Trophoblast cell (in vitro differentiated cells and primary cell): ENCODE measurements at regions not wholly inside any gene's neighbourhood (a gene's known extent, or its start where the extent isn't known, plus 50 kb on each side); places are given as distances from the start of the nearest gene placed in this dataset.

Experiments
- DNase-seq, 2 donors: peaks; one replicate each; pipeline ENCODE4 v3.0.0-alpha.2; 2016
- H2AFZ ChIP-seq: 2 replicates; pipeline ENCODE4 v1.6.1; 2013; ENCODE audit warnings: low read length, moderate library complexity, mild to moderate bottlenecking; ENCODE audit not compliant: insufficient read depth, poor library complexity
- H2AK5ac ChIP-seq: 2 replicates; pipeline ENCODE4 v1.6.1; 2013; ENCODE audit warnings: mild to moderate bottlenecking, low read length
- H2BK120ac ChIP-seq: 2 replicates; pipeline ENCODE4 v1.6.1; 2013; ENCODE audit warnings: low read length, mild to moderate bottlenecking, moderate library complexity; ENCODE audit not compliant: insufficient read depth, poor library complexity
- H2BK12ac ChIP-seq: 2 replicates; pipeline ENCODE4 v1.6.1; 2013; ENCODE audit warnings: mild to moderate bottlenecking, low read length, moderate library complexity
- H2BK5ac ChIP-seq: 2 replicates; pipeline ENCODE4 v1.6.1; 2013; ENCODE audit warnings: low read length, low read depth, moderate library complexity, mild to moderate bottlenecking; ENCODE audit not compliant: poor library complexity
- H3K14ac ChIP-seq: 2 replicates; pipeline ENCODE4 v1.6.1; 2013; ENCODE audit warnings: mild to moderate bottlenecking, low read length
- H3K18ac ChIP-seq: 2 replicates; pipeline ENCODE4 v1.6.1; 2013; ENCODE audit warnings: mild to moderate bottlenecking, low read length
- H3K23ac ChIP-seq: 2 replicates; pipeline ENCODE4 v1.6.1; 2013; ENCODE audit warnings: low read length
- H3K27ac ChIP-seq: 2 replicates; pipeline ENCODE4 v1.5.1; 2013; ENCODE audit warnings: low read depth, mild to moderate bottlenecking, inconsistent platforms, low read length, moderate library complexity
- H3K27me3 ChIP-seq: 2 replicates; pipeline ENCODE4 v1.6.1; 2013; ENCODE audit warnings: inconsistent platforms, mild to moderate bottlenecking, low read length, moderate library complexity; ENCODE audit not compliant: insufficient read depth
- H3K36me3 ChIP-seq, 2 experiments: 1 replicate in 1 of 2; 2 replicates in 1 of 2; pipeline ENCODE4 v1.6.1; 2013; ENCODE audit warnings: low read length in 2 of 2, mild to moderate bottlenecking in 2 of 2, moderate library complexity in 1 of 2; ENCODE audit not compliant: insufficient read depth in 2 of 2, control insufficient read depth in 1 of 2
- H3K4ac ChIP-seq: 2 replicates; pipeline ENCODE4 v1.6.1; 2013; ENCODE audit warnings: low read depth, mild to moderate bottlenecking, low read length, moderate library complexity
- H3K4me1 ChIP-seq, 2 experiments: 1 replicate in 1 of 2; 2 replicates in 1 of 2; pipeline ENCODE4 v1.6.1; 2013; ENCODE audit warnings: low read length in 2 of 2, mild to moderate bottlenecking in 2 of 2, moderate library complexity in 1 of 2; ENCODE audit not compliant: insufficient read depth in 2 of 2, control insufficient read depth in 1 of 2
- H3K4me2 ChIP-seq: 2 replicates; pipeline ENCODE4 v1.6.1; 2013; ENCODE audit warnings: inconsistent platforms, mild to moderate bottlenecking, low read length, moderate library complexity
- H3K4me3 ChIP-seq: 2 replicates; pipeline ENCODE4 v1.5.1; 2013; ENCODE audit warnings: mild to moderate bottlenecking, low read depth, low read length, inconsistent platforms
- H3K79me1 ChIP-seq: one replicate; pipeline ENCODE4 v1.6.1; 2013; ENCODE audit warnings: low read length
- H3K79me2 ChIP-seq: 2 replicates; pipeline ENCODE4 v1.6.1; 2013; ENCODE audit warnings: low read length, mild to moderate bottlenecking; ENCODE audit not compliant: control insufficient read depth, insufficient read depth, poor library complexity
- H3K9ac ChIP-seq: 2 replicates; pipeline ENCODE4 v1.6.1; 2013; ENCODE audit warnings: mild to moderate bottlenecking, low read length
- H3K9me3 ChIP-seq: 2 replicates; pipeline ENCODE4 v1.6.1; 2013; ENCODE audit warnings: low read depth, mild to moderate bottlenecking, control low read depth, inconsistent platforms, low read length; ENCODE audit not compliant: insufficient read depth
- H4K12ac ChIP-seq: 2 replicates; pipeline ENCODE4 v1.6.1; 2013; ENCODE audit warnings: low read depth, mild to moderate bottlenecking, low read length, moderate library complexity
- H4K8ac ChIP-seq: 2 replicates; pipeline ENCODE4 v1.6.1; 2013; ENCODE audit warnings: low read depth, mild to moderate bottlenecking, low read length, moderate library complexity
- H4K91ac ChIP-seq: one replicate; pipeline ENCODE4 v1.6.1; 2013; ENCODE audit warnings: low read depth, mild to moderate bottlenecking, low read length, moderate library complexity
- WGBS: extraction: QIAGEN DNeasy Blood & Tissue Kit; methylation state at CpG from one replicate; pipeline ENCODE4 v1.1.7; 2013; ENCODE audit warnings: missing lambda C conversion rate; ENCODE audit not compliant: insufficient read length, insufficient coverage; ENCODE audit errors: extremely low coverage; 5-methylcytosine and 5-hydroxymethylcytosine counted together

- Histone ChIP-seq H3K27ac (no peak overlapping the region), H3K4ac (no peak overlapping the region)
Measured at GRCh38 chr3:10637342-10637741, 132.0 kb upstream of the ATP2B2 start.

GRCh38 chr3:10638466-10638865 lies 133.1 kb upstream of the ATP2B2 start:
- Histone ChIP-seq H3K9ac (no peak overlapping the region), H2BK120ac (no peak overlapping the region), H2AK5ac (no peak overlapping the region), H3K27ac (no peak overlapping the region), H3K18ac (no peak overlapping the region), H2BK12ac (no peak overlapping the region), H3K4ac (no peak overlapping the region), H4K12ac (no peak overlapping the region), H4K8ac (no peak overlapping the region), H3K4me2 (no peak overlapping the region), H3K4me1 (no peaks in the 10 kb centered on the region), H3K4me3 (no peak overlapping the region), H4K91ac (no peak overlapping the region), H3K79me1 (no peaks in the 10 kb centered on the region), H3K36me3 (no peaks in the 10 kb centered on the region), H3K27me3 (no peaks in the 10 kb centered on the region), H3K9me3 (peaks cover 6% of the 10 kb centered on the region), H3K79me2 (no peaks in the 10 kb centered on the region), H2BK5ac (no peak overlapping the region), H3K14ac (no peak overlapping the region), H3K23ac (no peak overlapping the region), H2AFZ (no peak overlapping the region)
- no peak for DNase-seq

More at GRCh38 chr3:10637342-10637741, 132.0 kb upstream of the ATP2B2 start:
- no peak overlapping the region for H3K4me2 ChIP-seq
- no peaks in the 10 kb centered on the region for H3K79me2 ChIP-seq
- H3K18ac ChIP-seq: no peak overlapping the region
- H3K36me3 ChIP-seq: no peaks in the 10 kb centered on the region
- H3K23ac ChIP-seq: no peak overlapping the region
- no peak overlapping the region for H2AFZ ChIP-seq
- no peak overlapping the region for H2BK120ac ChIP-seq
- H2BK12ac ChIP-seq: no peak overlapping the region
- H3K27me3 ChIP-seq: no peaks in the 10 kb centered on the region
- H2BK5ac ChIP-seq: no peak overlapping the region
- H3K79me1 ChIP-seq: no peaks in the 10 kb centered on the region
- no peak for DNase-seq
- no peak overlapping the region for H4K8ac ChIP-seq
- H3K4me3 ChIP-seq: no peak overlapping the region
- peaks cover 6% of the 10 kb centered on the region for H3K9me3 ChIP-seq
- H3K4me1 ChIP-seq: no peaks in the 10 kb centered on the region
- H3K14ac ChIP-seq: no peak overlapping the region
- no peak overlapping the region for H2AK5ac ChIP-seq
- no peak overlapping the region for H4K12ac ChIP-seq
- no peak overlapping the region for H3K9ac ChIP-seq
- no peak overlapping the region for H4K91ac ChIP-seq

GRCh38 chr3:10641760-10642159 lies 136.4 kb upstream of the ATP2B2 start:
- Histone ChIP-seq H3K14ac (no peak overlapping the region), H2BK5ac (no peak overlapping the region), H3K18ac (no peak overlapping the region), H4K8ac (no peak overlapping the region), H3K4me2 (no peak overlapping the region), H3K23ac (no peak overlapping the region), H3K36me3 (no peaks in the 10 kb centered on the region), H3K4ac (no peak overlapping the region), H3K9ac (no peak overlapping the region), H3K9me3 (peaks cover 6% of the 10 kb centered on the region), H3K4me3 (no peak overlapping the region), H3K79me2 (no peaks in the 10 kb centered on the region), H4K12ac (no peak overlapping the region), H2BK12ac (no peak overlapping the region), H2BK120ac (no peak overlapping the region), H3K27me3 (no peaks in the 10 kb centered on the region), H2AFZ (no peak overlapping the region), H3K27ac (no peak overlapping the region), H2AK5ac (no peak overlapping the region), H3K79me1 (no peaks in the 10 kb centered on the region), H3K4me1 (no peaks in the 10 kb centered on the region), H4K91ac (no peak overlapping the region)
- no CpG with 5 or more reads among the region's 2 CpGs for WGBS
- no peak for DNase-seq

- no peak overlapping the region for H4K91ac ChIP-seq
- H2BK12ac ChIP-seq: no peak overlapping the region
- H2BK5ac ChIP-seq: no peak overlapping the region
- no peaks in the 10 kb centered on the region for H3K27me3 ChIP-seq
- H4K8ac ChIP-seq: no peak overlapping the region
- H3K27ac ChIP-seq: no peak overlapping the region
- H3K23ac ChIP-seq: no peak overlapping the region
- no peak overlapping the region for H2AFZ ChIP-seq
- no CpG with 5 or more reads among the region's 4 CpGs for WGBS
- H4K12ac ChIP-seq: no peak overlapping the region
- no peak overlapping the region for H3K4ac ChIP-seq
- H3K18ac ChIP-seq: no peak overlapping the region
- H3K4me3 ChIP-seq: no peak overlapping the region
- H3K79me1 ChIP-seq: no peaks in the 10 kb centered on the region
- H3K9me3 ChIP-seq: peaks cover 6% of the 10 kb centered on the region
- no peak for DNase-seq
- H3K36me3 ChIP-seq: no peaks in the 10 kb centered on the region
- no peak overlapping the region for H2AK5ac ChIP-seq
- no peak overlapping the region for H3K4me2 ChIP-seq
- no peaks in the 10 kb centered on the region for H3K4me1 ChIP-seq
- H3K79me2 ChIP-seq: no peaks in the 10 kb centered on the region
- no peak overlapping the region for H2BK120ac ChIP-seq
- H3K14ac ChIP-seq: no peak overlapping the region
- H3K9ac ChIP-seq: no peak overlapping the region
Measured at GRCh38 chr3:10644189-10644588, 138.8 kb upstream of the ATP2B2 start.

- H3K4ac ChIP-seq: no peak overlapping the region
- H3K18ac ChIP-seq: no peak overlapping the region
- H2AFZ ChIP-seq: no peak overlapping the region
- no peak overlapping the region for H4K8ac ChIP-seq
- H4K91ac ChIP-seq: no peak overlapping the region
- H3K79me1 ChIP-seq: no peaks in the 10 kb centered on the region
- H3K23ac ChIP-seq: no peak overlapping the region
- no peaks in the 10 kb centered on the region for H3K36me3 ChIP-seq
- H3K4me2 ChIP-seq: no peak overlapping the region
- H2BK120ac ChIP-seq: no peak overlapping the region
- no CpG with 5 or more reads among the region's 7 CpGs for WGBS
- DNase-seq: no peak
- no peaks in the 10 kb centered on the region for H3K27me3 ChIP-seq
- H3K9ac ChIP-seq: no peak overlapping the region
- H2AK5ac ChIP-seq: no peak overlapping the region
- H3K9me3 ChIP-seq: peaks cover 2% of the 10 kb centered on the region
- no peak overlapping the region for H4K12ac ChIP-seq
- no peak overlapping the region for H2BK5ac ChIP-seq
- H3K4me3 ChIP-seq: no peak overlapping the region
- no peaks in the 10 kb centered on the region for H3K4me1 ChIP-seq
- no peak overlapping the region for H2BK12ac ChIP-seq
- no peak overlapping the region for H3K27ac ChIP-seq
- no peak overlapping the region for H3K14ac ChIP-seq
- H3K79me2 ChIP-seq: no peaks in the 10 kb centered on the region
Measured at GRCh38 chr3:10645800-10646199, 140.4 kb upstream of the ATP2B2 start.
